SU-DHL-6 (cell line): ENCODE measurements at regions not wholly inside any gene's neighbourhood (a gene's known extent, or its start where the extent isn't known, plus 50 kb on each side); places are given as distances from the start of the nearest gene placed in this dataset.

Experiments used
- EZH2phosphoT487 ChIP-seq: fragments of 200-600 bp; sonication (generic), shearing (Covaris generic); conservative IDR thresholded peaks from 2 replicates; pipeline ENCODE4 v1.6.1; 2018; ENCODE audit warnings: mild to moderate bottlenecking, antibody characterized with exemption, low read length, moderate library complexity, mixed read lengths
- TF ChIP-seq, protein P1 (sequence below): fragments of 200-600 bp; sonication (generic); IDR thresholded peaks from one replicate; pipeline ENCODE4 v1.5.1; 2017; ENCODE audit warnings: antibody characterized with exemption, mild to moderate bottlenecking, low read length, moderate library complexity; ENCODE audit not compliant: insufficient read depth, poor library complexity, severe bottlenecking

DNA sequence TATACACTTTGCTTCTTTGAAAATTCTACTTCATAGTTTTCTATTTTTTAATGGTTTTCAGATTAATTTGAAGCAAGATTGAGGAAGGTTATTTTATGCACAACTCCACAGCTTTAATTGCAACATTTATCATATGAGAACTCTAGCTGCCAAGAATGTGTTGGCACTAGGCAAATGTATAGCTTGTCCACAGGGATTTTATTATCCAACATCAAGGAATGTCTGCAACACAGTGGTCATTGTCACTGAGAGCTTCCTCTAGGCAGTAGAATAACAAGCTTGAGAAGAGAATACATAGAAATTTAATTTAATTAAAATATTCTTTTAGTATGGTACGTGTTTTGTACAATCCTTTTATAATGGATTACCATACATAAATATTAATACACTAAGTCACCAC is 1600.8 kb downstream of the ARAP2 start:
- TF ChIP-seq, protein P1, sequence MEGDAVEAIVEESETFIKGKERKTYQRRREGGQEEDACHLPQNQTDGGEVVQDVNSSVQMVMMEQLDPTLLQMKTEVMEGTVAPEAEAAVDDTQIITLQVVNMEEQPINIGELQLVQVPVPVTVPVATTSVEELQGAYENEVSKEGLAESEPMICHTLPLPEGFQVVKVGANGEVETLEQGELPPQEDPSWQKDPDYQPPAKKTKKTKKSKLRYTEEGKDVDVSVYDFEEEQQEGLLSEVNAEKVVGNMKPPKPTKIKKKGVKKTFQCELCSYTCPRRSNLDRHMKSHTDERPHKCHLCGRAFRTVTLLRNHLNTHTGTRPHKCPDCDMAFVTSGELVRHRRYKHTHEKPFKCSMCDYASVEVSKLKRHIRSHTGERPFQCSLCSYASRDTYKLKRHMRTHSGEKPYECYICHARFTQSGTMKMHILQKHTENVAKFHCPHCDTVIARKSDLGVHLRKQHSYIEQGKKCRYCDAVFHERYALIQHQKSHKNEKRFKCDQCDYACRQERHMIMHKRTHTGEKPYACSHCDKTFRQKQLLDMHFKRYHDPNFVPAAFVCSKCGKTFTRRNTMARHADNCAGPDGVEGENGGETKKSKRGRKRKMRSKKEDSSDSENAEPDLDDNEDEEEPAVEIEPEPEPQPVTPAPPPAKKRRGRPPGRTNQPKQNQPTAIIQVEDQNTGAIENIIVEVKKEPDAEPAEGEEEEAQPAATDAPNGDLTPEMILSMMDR, result no peak
- TF ChIP-seq EZH2phosphoT487, result no peak
